ENCODE measurements at regions not wholly inside any gene's neighbourhood (a gene's known extent, or its start where the extent isn't known, plus 50 kb on each side); places are given as distances from the start of the nearest gene placed in this dataset.
A peak's percentile ranks its signal among the peaks of the same experiment; 100 is the strongest.
"Not testable (repeated sequence)": the region's sequence is repeated elsewhere in the genome, so short reads cannot be mapped to it uniquely, and the experiment has no call there.

GRCh38 chrX:128954697-128955096, 568.6 kb downstream of the SMARCA1 start:
- not testable (repeated sequence) for DNase-seq (ENCODE audit: low spot score)

GRCh38 chrX:128931071-128931470, 592.2 kb downstream of the SMARCA1 start:
- DNase-seq (ENCODE audit: low spot score), result no peak

DNA sequence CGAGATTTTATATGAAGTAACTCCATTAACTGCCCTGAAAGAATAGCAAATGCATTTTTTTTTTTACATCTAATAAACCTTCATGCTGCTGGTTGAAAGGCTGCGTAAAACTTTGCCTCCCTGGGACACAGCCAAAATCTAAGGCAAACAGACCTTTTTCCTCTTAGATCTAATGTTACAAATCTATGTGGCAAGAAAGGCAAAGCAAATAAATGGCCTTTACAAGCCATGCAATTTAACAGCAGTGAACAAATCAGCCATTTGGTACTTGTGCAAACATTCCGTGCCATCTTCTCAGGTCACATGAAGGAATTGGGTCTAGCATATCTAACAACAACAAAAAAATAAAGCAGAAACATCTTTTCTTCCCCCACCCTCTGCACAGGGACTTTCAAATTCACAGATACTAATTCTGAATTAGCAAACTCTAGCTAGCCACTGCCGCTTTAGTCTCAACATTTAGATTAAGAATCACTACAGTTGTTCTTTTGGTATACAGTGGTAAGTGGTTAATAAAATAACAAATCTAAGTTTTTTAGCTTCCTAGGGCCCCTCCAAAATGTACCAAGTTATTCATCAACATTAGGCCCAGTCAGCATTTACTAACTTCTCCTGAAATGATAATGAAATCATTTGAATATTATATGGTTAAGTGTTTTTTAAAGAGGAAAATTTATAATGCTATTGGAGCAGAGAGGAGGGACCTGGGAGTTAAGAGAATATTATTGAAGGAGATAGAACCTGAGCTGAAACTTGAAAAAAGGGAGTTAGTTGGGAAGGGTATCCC, 593.8 kb downstream of the SMARCA1 start:
- no peak for DNase-seq (ENCODE audit: low spot score)

GRCh38 chrX:128928636-128929035, 594.7 kb downstream of the SMARCA1 start:
- no peak for DNase-seq (ENCODE audit: low spot score)

DNA sequence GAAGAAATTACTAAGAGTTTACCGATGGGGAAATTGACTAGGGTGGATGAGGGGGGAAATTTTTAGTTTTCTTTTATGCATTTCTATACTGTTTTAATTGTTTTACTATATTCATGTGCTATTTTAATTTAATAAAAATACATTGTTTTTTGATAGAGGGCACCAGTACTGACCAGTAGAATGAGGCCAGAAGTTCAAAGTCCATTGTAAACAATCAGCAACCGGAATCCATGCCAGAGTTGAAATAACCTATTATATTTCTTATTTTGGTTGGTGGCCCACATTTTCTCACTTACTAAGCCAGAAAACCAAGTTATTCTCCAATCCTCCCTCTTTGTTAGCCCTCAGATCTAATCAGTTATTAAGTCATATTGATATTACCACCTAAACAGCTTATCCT, 595.9 kb downstream of the SMARCA1 start:
- no peak for DNase-seq (ENCODE audit: low spot score)

GRCh38 chrX:128906753-128907152, 616.5 kb downstream of the SMARCA1 start:
- DNase-seq (ENCODE audit: low spot score), result no peak

DNA sequence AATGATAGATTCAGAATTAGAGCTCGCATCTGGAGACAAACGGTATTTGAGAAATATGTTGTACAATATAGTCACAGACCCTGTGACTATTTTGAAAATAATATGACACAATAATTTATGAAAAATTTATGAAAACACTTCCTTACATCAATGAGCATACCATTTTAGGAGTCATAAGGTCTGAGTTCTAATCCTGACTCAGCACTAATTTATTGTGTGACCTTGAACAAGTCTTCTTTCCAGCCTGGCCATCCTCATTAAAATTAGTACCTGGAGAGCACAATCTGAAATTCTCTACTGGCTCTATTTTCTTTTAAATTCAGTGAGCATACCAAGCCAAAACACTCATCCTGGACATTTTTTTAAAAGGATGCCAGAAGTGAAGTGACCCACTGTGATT, 622.3 kb downstream of the SMARCA1 start:
- no peak for DNase-seq (ENCODE audit: low spot score)

DNA sequence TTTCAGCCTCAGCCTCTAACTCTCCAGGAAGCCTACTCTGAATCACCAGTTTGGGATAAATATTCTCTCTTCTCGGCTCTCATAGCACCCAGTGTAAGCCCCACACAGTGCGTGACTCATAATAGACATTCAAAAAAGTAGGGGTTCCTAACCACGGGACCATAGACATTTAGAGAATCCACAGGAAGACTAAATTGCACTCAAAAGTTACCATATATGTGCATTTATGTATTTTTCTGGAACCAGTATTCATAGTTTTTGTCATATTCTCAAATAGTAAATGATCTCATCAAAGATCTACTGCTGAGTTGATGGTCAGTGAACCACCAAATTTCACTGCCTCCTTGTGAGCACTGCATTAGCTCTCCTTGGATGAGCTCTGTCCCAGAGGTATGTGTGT, 625.7 kb downstream of the SMARCA1 start:
- DNase-seq (ENCODE audit: low spot score), result no peak

DNA sequence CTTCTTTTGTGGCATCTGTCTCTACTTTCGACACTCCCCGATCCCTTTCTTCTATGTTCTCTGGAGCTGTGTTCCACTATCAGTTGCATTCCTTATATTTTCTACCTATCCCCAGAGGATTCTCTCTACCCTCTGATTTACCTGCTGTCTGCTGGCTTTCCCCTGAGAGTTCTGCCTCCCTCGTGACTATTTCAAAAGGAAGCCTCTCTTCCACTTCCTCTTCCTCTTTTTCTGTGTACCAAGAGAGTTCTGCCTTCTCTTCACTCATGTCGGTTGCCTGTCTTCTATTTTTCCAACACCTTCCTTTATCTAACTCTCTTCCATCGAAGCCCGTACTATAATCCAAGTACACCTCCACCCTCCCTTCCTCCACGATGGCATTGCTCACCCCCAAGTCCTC, 631.7 kb downstream of the SMARCA1 start:
- no peak for DNase-seq (ENCODE audit: low spot score)

DNA sequence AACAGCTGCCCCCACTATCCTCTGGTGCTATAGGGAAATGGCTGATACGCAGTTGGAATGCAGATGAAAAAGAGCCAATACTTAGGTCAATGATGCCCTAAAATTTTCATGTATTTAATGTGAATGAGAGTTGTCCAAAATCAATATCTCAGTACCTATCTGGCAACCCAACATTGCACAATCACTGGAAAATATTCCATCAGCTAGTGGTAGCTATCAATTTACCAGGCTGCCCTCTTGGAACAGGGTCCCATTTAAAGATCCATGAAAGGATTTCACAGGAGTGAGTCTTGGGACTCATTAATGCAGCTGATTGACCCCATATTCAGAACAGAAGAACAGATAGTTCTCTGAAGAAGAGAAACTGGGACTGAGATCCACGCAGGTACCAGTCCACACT, 638.9 kb downstream of the SMARCA1 start:
- no peak for DNase-seq (ENCODE audit: low spot score)

GRCh38 chrX:128883650-128884049, 639.6 kb downstream of the SMARCA1 start:
- DNase-seq (ENCODE audit: low spot score), result no peak

DNA sequence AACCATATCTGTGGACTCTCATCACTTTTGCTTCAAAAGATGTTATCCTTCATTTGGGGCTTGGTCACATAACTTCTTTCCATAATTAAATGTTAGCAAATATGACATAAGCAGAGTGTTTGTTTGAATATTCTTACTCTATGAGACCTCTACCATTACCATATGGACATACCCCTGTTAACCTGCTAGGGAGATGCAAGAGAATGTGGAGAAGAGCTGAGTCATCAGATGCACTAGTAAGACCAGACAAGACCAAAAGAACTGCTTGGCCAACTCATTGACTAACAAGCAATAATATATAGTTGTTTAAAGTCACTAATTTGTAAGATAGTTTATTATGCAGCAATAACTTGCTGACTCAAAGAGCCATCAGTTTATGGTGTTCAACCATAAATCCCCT, 652.9 kb downstream of the SMARCA1 start:
- no peak for DNase-seq (ENCODE audit: low spot score)

- no peak for DNase-seq (ENCODE audit: low spot score)
Measured at GRCh38 chrX:128862557-128862956, 660.7 kb downstream of the SMARCA1 start.

- DNase-seq (ENCODE audit: low spot score), result no peak
Measured at GRCh38 chrX:128848374-128848773, 674.9 kb downstream of the SMARCA1 start.

DNA sequence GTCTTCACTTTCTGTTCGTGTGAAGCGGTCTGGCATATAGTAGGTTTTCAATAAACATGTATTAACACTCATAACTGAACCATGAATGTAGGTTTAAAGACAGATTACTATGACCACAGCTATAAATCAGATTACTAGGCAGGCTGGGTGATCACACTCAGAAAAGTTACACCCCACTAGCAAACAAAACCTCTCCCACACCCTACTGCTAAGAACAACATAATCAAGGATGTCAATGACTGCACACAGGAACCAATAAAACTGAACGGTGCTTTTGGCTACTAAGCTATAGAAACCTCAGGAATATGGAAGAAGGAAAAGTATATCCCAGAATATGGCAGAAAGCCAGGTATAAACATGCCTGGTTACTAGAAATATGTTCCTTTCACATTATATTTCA, 676.9 kb downstream of the SMARCA1 start:
- no peak for DNase-seq (ENCODE audit: low spot score)

GRCh38 chrX:128818690-128819089, 704.6 kb downstream of the SMARCA1 start:
- no peak for DNase-seq (ENCODE audit: low spot score)

- DNase-seq (ENCODE audit: low spot score), result peak; percentile 23
Measured at GRCh38 chrX:128816919-128817318, 706.4 kb downstream of the SMARCA1 start.

GRCh38 chrX:128807367-128807766, 715.9 kb downstream of the SMARCA1 start:
- DNase-seq (ENCODE audit: low spot score), result peak; percentile 17

DNA sequence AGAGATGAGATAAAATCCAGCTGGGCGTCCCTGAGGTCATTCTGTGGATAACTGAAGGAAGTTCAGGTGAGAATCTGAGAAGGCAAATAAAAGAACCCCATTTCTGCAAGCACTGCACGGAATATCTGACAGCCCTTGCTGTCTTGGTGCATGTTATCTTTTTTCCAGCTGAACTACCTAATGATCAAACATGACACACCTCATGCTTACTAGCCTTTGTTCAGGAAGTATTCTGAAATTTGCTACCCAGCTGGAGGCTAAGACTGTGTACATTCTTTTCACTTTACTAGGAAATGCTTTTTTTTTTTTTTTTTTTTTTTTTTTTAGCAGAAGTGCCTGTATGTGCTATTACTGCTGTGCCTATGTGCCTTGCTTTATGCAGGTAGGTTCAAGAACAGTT, 718.1 kb downstream of the SMARCA1 start:
- no peak for DNase-seq (ENCODE audit: low spot score)

- DNase-seq (ENCODE audit: low spot score), result no peak
Measured at GRCh38 chrX:128804828-128805227, 718.5 kb downstream of the SMARCA1 start.

DNA sequence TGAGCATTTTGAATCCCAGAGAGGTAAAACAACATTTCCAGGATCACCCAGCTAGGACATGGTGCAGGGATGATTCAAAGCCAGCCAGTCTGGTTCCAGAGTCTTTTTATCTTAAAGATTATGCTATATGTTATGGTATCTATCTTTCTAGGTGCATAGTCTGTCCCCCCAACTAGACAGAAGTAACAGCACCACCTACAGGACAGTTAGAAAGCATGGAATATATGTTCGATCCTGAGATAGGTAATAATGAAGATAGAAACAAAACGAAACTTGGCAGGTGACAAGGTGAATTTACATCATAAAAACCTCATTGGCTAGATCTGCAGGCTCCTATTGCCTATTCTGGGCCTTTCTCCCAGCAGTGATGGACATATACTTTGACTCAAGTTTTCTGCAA, 723.2 kb downstream of the SMARCA1 start:
- DNase-seq (ENCODE audit: low spot score), result peak; percentile 4

GRCh38 chrX:128783139-128783538, 730.9 kb upstream of the ACTRT1 start:
- DNase-seq (ENCODE audit: low spot score), result not testable (repeated sequence)

DNA sequence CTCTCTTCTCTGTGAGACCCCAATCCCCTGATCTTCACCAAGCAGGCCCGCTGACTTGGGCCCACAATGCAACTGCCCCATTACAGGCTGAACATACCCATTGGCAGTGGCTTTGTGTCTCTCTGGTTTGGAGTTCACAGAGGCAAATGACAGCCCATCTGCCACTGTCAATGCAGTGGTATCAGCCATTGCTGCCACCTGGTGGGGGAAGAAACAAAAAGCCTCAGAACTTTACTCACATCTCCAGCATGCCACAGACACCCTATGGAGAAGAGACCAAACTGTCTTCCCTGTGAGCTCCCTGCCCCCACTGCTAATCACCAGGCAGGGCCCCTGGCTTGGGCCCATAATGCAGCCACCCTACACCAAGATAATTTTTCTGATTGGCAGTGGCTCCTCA, 729.3 kb upstream of the ACTRT1 start:
- peak; percentile 16 for DNase-seq (ENCODE audit: low spot score)

DNA sequence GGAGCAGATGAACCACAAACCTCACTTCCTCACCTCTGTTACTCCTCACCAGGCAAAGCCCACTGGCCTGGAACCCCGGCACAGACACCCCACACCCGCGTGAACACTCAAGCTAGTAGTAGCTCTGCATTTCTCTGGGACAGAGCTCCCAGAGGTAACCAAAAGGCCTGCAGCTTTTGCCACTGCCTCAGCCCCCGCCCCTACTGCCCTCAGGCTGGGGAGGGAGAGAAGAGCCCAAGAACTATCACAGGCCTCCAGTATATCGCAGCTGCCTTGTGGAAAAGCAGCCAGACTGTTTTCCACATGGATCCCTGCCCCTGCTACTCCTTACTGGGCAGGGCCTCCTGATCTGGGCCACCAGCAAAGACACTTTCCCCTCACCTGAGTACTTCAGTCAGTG, 728.7 kb upstream of the ACTRT1 start:
- no peak for DNase-seq (ENCODE audit: low spot score)
